ENCODE measurements at regions not wholly inside any gene's neighbourhood (a gene's known extent, or its start where the extent isn't known, plus 50 kb on each side); places are given as distances from the start of the nearest gene placed in this dataset.

DNA sequence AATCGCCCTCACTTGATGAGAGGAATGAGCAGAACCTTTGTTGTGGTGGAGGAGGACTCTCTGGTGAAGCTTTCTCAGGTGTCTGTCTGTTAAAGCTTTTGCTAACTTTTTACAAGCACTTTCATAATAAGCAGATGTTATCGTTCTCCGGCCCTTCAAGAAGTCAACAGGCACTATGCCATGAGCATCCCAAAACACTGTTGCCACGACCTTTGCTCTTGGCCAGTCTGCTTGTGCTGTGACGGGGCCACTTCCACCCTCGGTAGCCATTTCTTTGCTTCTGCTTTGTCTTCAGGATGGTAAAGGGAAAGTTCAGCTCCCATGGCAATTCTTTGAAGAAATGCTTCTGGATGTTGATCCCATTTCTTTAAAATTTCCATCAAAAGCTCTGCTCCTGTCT is 93.5 kb upstream of the ANKRD10 start:
- Histone ChIP-seq H3K9me3 (ENCODE audit: control insufficient read depth, low read length) (no peaks in the 10 kb centered on the region), H3K9ac (no peak overlapping the region), H3K4me2 (ENCODE audit: low read length) (no peak overlapping the region), H3K79me2 (no peaks in the 10 kb centered on the region), H3K36me3 (ENCODE audit: control insufficient read depth, insufficient read depth, low read length) (no peaks in the 10 kb centered on the region), H3K27ac (no peak overlapping the region), H3K27me3 (ENCODE audit: control insufficient read depth, insufficient read depth, low read length) (no peaks in the 10 kb centered on the region), H2AFZ (no peak overlapping the region), H3K4me1 (no peaks in the 10 kb centered on the region), H3K4me3 (ENCODE audit: low read depth, low read length) (no peak overlapping the region)
- TF ChIP-seq, protein P1, sequence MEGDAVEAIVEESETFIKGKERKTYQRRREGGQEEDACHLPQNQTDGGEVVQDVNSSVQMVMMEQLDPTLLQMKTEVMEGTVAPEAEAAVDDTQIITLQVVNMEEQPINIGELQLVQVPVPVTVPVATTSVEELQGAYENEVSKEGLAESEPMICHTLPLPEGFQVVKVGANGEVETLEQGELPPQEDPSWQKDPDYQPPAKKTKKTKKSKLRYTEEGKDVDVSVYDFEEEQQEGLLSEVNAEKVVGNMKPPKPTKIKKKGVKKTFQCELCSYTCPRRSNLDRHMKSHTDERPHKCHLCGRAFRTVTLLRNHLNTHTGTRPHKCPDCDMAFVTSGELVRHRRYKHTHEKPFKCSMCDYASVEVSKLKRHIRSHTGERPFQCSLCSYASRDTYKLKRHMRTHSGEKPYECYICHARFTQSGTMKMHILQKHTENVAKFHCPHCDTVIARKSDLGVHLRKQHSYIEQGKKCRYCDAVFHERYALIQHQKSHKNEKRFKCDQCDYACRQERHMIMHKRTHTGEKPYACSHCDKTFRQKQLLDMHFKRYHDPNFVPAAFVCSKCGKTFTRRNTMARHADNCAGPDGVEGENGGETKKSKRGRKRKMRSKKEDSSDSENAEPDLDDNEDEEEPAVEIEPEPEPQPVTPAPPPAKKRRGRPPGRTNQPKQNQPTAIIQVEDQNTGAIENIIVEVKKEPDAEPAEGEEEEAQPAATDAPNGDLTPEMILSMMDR (IDR thresholded peaks at IDR 0.05) = no peak

- Histone ChIP-seq H3K9me3 (ENCODE audit: control insufficient read depth, low read length) (no peaks in the 10 kb centered on the region), H3K27me3 (ENCODE audit: control insufficient read depth, insufficient read depth, low read length) (no peaks in the 10 kb centered on the region), H3K4me2 (ENCODE audit: low read length) (no peak overlapping the region), H3K4me3 (ENCODE audit: low read depth, low read length) (no peak overlapping the region), H2AFZ (no peak overlapping the region), H3K4me1 (no peaks in the 10 kb centered on the region), H3K27ac (peak overlapping the region; percentile 70), H3K9ac (no peak overlapping the region), H3K36me3 (ENCODE audit: control insufficient read depth, insufficient read depth, low read length) (no peaks in the 10 kb centered on the region), H3K79me2 (no peaks in the 10 kb centered on the region)
- TF ChIP-seq, protein P1 (IDR thresholded peaks at IDR 0.05) = no peak
These were observed 92.3 kb upstream of the ANKRD10 start for GRCh38 chr13:111007209-111007608.

- no peak overlapping the region for H3K4me3 ChIP-seq (ENCODE audit: low read depth, low read length)
- H3K9ac ChIP-seq = no peak overlapping the region
- H3K4me2 ChIP-seq (ENCODE audit: low read length) = no peak overlapping the region
- peak overlapping the region; percentile 70 for H3K27ac ChIP-seq
- no peaks in the 10 kb centered on the region for H3K27me3 ChIP-seq (ENCODE audit: control insufficient read depth, insufficient read depth, low read length)
- H3K79me2 ChIP-seq = no peaks in the 10 kb centered on the region
- H3K36me3 ChIP-seq (ENCODE audit: control insufficient read depth, insufficient read depth, low read length) = no peaks in the 10 kb centered on the region
- TF ChIP-seq, protein P1 (IDR thresholded peaks at IDR 0.05) = no peak
- no peaks in the 10 kb centered on the region for H3K9me3 ChIP-seq (ENCODE audit: control insufficient read depth, low read length)
- peak overlapping the region; percentile 28 for H2AFZ ChIP-seq
- no peaks in the 10 kb centered on the region for H3K4me1 ChIP-seq
These were observed 91.7 kb upstream of the ANKRD10 start for GRCh38 chr13:111006506-111007031.

DNA sequence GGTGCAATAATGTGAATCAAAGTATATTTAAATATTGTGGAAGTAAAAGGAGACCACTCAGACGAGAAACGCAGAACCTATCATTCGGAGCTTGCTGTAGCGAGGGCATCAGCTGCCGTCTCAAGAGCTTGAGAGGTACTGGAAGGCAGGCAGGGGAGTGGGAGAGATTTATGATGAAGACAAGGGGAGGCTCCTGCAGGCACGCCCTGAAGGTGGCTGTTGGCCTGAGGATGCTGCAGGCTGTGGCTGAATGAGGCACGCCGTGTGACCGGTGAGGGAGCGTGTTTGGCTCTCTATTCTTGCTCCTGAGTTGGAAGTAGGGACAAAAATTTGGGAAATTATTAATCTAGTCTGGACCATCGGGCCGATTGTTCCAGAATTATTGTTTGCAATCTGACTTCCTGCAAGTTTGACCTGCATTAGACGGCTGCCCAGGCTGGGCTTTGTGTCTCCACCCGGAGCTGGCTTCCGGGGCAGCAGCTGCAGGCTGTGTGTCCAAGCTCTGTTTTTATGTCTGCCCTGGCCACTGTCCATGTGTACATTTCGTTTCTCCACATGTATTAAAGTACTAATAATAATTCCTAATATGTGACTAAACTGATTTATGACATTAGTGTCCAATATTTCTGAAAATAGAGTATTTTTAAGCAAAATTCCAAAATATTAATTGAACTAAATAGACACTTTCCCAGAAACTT is 91.1 kb upstream of the ANKRD10 start:
- Histone ChIP-seq H3K36me3 (ENCODE audit: control insufficient read depth, insufficient read depth, low read length) (no peaks in the 10 kb centered on the region), H3K9me3 (ENCODE audit: control insufficient read depth, low read length) (no peaks in the 10 kb centered on the region), H3K9ac (no peak overlapping the region), H3K4me1 (no peaks in the 10 kb centered on the region), H3K27ac (peak overlapping the region; percentile 70), H3K4me2 (ENCODE audit: low read length) (no peak overlapping the region), H3K79me2 (no peaks in the 10 kb centered on the region), H3K4me3 (ENCODE audit: low read depth, low read length) (no peak overlapping the region), H2AFZ (no peak overlapping the region), H3K27me3 (ENCODE audit: control insufficient read depth, insufficient read depth, low read length) (no peaks in the 10 kb centered on the region)
- TF ChIP-seq, protein P1 (IDR thresholded peaks at IDR 0.05) = no peak

DNA sequence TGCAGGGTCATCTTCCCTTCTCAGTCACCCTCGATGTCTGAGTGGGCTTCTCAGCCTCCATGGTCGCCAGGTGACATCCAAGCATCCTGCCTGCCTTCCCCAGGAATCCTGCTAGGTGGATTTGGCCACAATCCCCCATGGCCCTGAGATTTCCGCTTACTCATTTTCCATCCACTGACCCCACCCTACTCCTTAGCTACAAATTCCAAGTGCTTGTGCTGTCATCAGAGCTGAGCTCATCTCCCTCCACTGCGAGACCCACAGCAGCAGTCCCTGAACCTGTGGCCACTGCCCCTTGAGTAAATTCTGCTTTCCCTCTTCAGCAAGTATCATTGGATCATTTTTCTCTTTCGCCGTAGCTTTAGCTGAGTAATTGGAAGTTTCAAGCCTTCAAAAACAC is 90.5 kb upstream of the ANKRD10 start:
- no peaks in the 10 kb centered on the region for H3K27me3 ChIP-seq (ENCODE audit: control insufficient read depth, insufficient read depth, low read length)
- H3K27ac ChIP-seq = peak overlapping the region; percentile 70
- no peaks in the 10 kb centered on the region for H3K4me1 ChIP-seq
- no peak overlapping the region for H3K9ac ChIP-seq
- no peak overlapping the region for H3K4me2 ChIP-seq (ENCODE audit: low read length)
- no peak overlapping the region for H2AFZ ChIP-seq
- TF ChIP-seq, protein P1 (IDR thresholded peaks at IDR 0.05) = no peak
- H3K36me3 ChIP-seq (ENCODE audit: control insufficient read depth, insufficient read depth, low read length) = no peaks in the 10 kb centered on the region
- H3K9me3 ChIP-seq (ENCODE audit: control insufficient read depth, low read length) = no peaks in the 10 kb centered on the region
- no peak overlapping the region for H3K4me3 ChIP-seq (ENCODE audit: low read depth, low read length)
- H3K79me2 ChIP-seq = no peaks in the 10 kb centered on the region
